ENCODE measurements at regions not wholly inside any gene's neighbourhood (a gene's known extent, or its start where the extent isn't known, plus 50 kb on each side); places are given as distances from the start of the nearest gene placed in this dataset.
"Not testable (repeated sequence)": the region's sequence is repeated elsewhere in the genome, so short reads cannot be mapped to it uniquely, and the experiment has no call there.

DNA sequence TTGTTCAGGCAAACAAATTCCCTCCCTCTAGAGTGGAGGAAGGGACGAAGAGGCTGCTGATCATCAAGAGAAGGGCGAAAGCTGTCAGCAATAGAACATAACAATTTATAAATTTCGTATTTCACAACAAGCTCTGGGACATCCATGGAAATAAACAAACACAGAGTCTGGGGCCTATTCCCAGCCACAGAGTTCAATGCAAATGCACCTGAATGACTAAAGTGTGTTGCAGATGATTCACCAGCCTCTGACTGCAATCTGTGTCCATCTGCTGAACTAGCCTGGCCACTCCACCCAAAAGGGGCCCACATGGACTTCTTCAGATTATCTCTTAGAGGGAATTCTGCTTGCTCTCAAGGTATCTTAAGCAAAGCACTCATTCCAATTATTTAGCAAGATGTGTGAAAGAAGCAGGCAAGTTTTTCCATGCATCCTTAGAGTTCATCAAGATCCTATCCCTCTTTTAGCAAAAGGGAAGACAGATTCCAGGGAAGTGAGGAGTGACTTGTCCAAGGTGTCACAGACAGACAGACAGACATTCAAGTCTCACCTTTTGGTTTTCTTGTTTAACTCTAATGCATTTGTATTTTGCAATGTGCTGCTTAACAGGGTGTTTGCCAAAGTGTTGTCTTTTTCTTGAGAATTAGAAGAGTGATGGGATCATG, 307.8 kb upstream of the PAPPA start:
- Histone ChIP-seq H3K9me3 (no peaks in the 10 kb centered on the region), H3K27ac (no peak overlapping the region), H3K4me3 (no peak overlapping the region), H3K27me3 (no peaks in the 10 kb centered on the region), H3K36me3 (no peaks in the 10 kb centered on the region), H3K4me1 (no peaks in the 10 kb centered on the region)
- TF ChIP-seq, protein P1, sequence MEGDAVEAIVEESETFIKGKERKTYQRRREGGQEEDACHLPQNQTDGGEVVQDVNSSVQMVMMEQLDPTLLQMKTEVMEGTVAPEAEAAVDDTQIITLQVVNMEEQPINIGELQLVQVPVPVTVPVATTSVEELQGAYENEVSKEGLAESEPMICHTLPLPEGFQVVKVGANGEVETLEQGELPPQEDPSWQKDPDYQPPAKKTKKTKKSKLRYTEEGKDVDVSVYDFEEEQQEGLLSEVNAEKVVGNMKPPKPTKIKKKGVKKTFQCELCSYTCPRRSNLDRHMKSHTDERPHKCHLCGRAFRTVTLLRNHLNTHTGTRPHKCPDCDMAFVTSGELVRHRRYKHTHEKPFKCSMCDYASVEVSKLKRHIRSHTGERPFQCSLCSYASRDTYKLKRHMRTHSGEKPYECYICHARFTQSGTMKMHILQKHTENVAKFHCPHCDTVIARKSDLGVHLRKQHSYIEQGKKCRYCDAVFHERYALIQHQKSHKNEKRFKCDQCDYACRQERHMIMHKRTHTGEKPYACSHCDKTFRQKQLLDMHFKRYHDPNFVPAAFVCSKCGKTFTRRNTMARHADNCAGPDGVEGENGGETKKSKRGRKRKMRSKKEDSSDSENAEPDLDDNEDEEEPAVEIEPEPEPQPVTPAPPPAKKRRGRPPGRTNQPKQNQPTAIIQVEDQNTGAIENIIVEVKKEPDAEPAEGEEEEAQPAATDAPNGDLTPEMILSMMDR (IDR thresholded peaks at IDR 0.05), result no peak
- intact Hi-C loops (cut with DNase I), result no loop called here
- ATAC-seq, result no peak
- no peak for DNase-seq

DNA sequence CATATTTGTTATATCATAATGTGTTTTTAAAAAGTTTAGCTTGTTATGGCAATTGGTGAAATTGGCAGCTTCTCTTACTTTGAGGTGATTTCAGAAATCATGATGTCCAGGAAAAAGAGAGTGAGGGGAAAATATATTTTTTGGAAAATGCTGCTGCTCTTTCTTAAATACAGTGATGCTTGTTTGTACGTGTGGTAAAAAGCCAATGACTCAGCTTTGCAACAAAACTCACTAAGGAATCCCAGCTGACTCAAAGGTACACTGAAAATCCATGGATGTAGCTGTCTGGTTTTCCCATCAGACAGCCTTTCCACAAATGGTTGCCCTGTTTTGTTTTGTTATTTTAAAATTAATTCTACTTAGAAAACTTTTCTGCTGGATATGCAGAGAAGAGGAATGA, 306.4 kb upstream of the PAPPA start:
- DNase-seq, result no peak
- H3K27ac ChIP-seq, result no peak overlapping the region
- intact Hi-C loops (cut with DNase I), result no loop called here
- no peak for ATAC-seq
- TF ChIP-seq, protein P1 (IDR thresholded peaks at IDR 0.05), result no peak
- H3K27me3 ChIP-seq, result no peaks in the 10 kb centered on the region
- no peak overlapping the region for H3K4me3 ChIP-seq
- no peaks in the 10 kb centered on the region for H3K36me3 ChIP-seq
- no peaks in the 10 kb centered on the region for H3K4me1 ChIP-seq
- no peaks in the 10 kb centered on the region for H3K9me3 ChIP-seq

DNA sequence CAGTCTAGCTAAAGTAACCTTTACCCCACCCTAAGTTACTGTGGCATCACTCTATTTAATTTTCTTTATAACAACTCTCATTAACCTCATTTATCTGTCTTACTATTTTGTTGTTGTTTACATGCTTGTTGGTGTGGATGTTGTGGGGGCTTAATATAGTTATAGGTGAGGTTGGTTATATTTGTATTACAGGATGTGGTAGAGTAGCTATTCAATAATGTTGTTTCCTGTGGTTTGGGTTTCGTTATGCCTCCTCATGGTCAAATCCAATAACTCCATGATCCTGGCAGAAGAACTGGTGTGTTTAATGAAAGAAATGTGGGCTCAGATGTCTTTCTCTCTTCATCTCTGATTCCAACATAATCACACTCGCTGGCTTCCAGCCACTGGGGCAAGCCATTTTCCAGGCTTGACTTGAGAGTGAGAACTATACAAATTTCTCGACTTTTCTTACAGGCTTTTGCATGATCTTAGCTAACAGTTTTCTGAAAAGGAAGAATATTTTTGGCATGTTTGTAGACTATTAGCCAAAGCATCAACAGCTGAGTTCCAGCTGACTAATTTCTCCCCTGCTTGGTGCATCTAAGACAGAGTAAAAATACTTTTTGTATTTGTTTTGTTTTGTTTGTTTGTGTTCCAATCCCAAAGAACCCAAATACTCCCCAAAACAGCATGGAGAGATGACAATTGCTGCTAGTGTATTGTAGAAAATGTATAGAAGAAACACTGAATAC, 303.7 kb upstream of the PAPPA start:
- Histone ChIP-seq H3K9me3 (no peaks in the 10 kb centered on the region), H3K4me1 (no peaks in the 10 kb centered on the region), H3K4me3 (no peak overlapping the region), H3K27ac (no peak overlapping the region), H3K27me3 (no peaks in the 10 kb centered on the region), H3K36me3 (no peaks in the 10 kb centered on the region)
- intact Hi-C loops (cut with DNase I), result no loop called here
- TF ChIP-seq, protein P1 (IDR thresholded peaks at IDR 0.05), result no peak
- ATAC-seq (no peak), DNase-seq (no peak)

DNA sequence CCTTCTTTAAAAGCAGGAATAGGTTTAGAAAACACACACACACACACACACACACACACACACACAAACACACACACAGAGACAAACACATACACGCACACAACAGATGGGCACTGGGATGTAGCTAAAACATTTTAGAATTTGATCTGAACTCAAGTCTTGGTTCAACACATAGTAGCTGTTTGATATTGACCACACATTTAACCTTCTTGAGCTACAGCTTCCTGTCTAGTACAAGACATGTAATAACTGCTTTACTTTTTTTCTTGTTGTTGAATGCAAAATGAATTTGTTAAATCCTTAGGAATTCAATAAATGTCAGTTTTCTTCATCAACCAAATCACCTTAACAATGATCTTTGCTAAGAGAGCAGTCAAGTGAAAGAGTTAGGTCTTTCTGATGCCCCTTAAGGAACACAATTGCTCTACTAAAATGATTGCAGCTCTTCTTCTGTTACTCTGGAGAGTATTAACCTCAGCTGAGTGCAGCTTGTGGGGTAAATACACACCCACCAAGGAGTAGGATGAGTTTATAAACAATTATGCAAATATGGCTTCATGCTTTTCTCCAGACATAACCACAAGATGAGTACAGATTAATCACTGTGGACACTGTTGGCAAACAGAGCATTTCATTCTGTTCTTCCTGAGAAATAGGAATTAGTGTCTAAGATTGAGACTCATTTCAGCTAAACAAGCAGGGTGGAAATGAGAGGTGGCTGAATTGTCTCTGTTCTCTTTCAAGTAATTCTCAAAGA, 302.9 kb upstream of the PAPPA start:
- no peak for ATAC-seq
- no peaks in the 10 kb centered on the region for H3K36me3 ChIP-seq
- TF ChIP-seq, protein P1 (IDR thresholded peaks at IDR 0.05), result no peak
- intact Hi-C loops (cut with DNase I), result no loop called here
- H3K27me3 ChIP-seq, result no peaks in the 10 kb centered on the region
- no peak overlapping the region for H3K4me3 ChIP-seq
- H3K9me3 ChIP-seq, result no peaks in the 10 kb centered on the region
- H3K27ac ChIP-seq, result no peak overlapping the region
- no peak for DNase-seq
- no peaks in the 10 kb centered on the region for H3K4me1 ChIP-seq

DNA sequence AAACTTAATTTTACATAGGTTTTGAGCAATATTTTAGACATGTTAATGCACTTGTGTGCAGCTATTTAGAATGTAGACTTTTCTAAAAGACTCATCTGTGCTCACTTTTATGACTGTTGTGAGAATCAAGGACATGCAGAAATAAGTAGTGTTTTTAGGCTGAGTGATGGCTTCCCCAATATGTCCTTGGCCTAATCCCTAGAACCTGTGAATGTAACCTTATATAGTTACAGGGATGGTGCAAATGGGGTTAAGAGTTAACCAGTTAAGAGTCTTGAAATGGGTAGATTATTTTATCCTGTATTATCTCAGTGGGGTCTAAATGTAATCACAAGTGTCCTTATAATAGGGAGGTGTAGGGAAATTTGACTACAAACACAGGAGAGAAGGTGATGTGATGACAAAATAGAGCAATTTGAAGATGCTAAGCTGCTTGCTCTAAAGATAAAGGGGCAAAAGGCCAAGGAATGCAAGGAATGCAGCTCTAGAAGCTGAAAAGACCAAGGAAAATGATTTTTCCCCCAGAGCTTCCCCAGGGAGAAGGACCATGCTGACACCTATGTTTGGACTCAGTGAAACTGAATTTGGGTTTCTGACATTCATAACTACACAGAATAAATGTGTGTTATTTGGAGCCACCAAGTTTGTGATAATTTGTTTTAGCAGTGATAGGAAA, 298.0 kb upstream of the PAPPA start:
- H3K36me3 ChIP-seq, result no peaks in the 10 kb centered on the region
- H3K9me3 ChIP-seq, result no peaks in the 10 kb centered on the region
- no peak overlapping the region for H3K27ac ChIP-seq
- no peaks in the 10 kb centered on the region for H3K27me3 ChIP-seq
- no peak overlapping the region for H3K4me3 ChIP-seq
- no peaks in the 10 kb centered on the region for H3K4me1 ChIP-seq
- TF ChIP-seq, protein P1 (IDR thresholded peaks at IDR 0.05), result no peak
- DNase-seq (no peak), ATAC-seq (no peak)
- intact Hi-C loops (cut with DNase I), result no loop called here

DNA sequence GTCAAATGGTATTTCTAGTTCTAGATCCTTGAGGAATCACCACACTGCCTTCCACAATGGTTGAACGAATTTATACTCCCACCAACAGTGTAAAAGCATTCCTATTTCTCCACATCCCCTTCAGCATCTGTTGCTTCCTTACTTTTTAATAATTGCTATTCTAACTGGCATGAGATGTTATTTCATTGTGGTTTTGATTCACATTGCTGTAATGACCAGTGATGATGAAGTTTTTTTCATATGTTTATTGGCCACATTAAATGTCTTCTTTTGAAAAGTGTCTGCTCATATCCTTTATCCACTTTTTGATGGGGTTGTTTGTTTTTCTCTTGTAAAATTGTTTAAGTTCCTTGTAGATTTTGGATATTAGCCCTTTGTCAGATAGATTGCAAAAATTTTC, 295.2 kb upstream of the PAPPA start:
- H3K4me1 ChIP-seq; H3K9me3 ChIP-seq; H3K36me3 ChIP-seq; H3K27me3 ChIP-seq; ATAC-seq; H3K27ac ChIP-seq; H3K4me3 ChIP-seq; intact Hi-C loops (cut with DNase I); DNase-seq: not testable (repeated sequence)

All from upper lobe of right lung (tissue), 1 donor.